Endothelial cell of umbilical vein (primary cell): ENCODE measurements at regions not wholly inside any gene's neighbourhood (a gene's known extent, or its start where the extent isn't known, plus 50 kb on each side); places are given as distances from the start of the nearest gene placed in this dataset.
A peak's percentile ranks its signal among the peaks of the same experiment; 100 is the strongest.

Source experiments
- BruUV-seq: library from RNA; stranded (reverse); fragments of 400-500 nt; replicated peaks from 2 replicates; lab custom pipeline; 2021; lab: Mats Ljungman, UMichigan
- CTCF ChIA-PET: fragments of 300-600, 350-600 bp; sonication (Branson Sonifier 250); formaldehyde crosslinking; loops from one replicate; lab custom pipeline; 2021; ENCODE audit warnings: antibody characterized with exemption, inconsistent platforms; lab: Charles Lee
- POLR2A ChIA-PET: fragments of 300-600, 350-600 bp; sonication (Branson Sonifier 250); formaldehyde crosslinking; loops from one replicate; lab custom pipeline; 2021; ENCODE audit warnings: antibody characterized with exemption, inconsistent platforms; lab: Charles Lee
- DNase-seq: peaks from one replicate; pipeline ENCODE4 v3.0.0-alpha.2; 2011; ENCODE audit warnings: low read depth, low spot score
- FAIRE-seq: peaks from 2 replicates; lab custom pipeline; 2011; peaks lifted over from hg19 to GRCh38; lab: Jason Lieb, UNC
- H2AFZ ChIP-seq: 2 replicates; pipeline ENCODE4 v1.6.0; 2012; ENCODE audit warnings: low read depth, low read length, control low read depth, inconsistent platforms
- H3K27ac ChIP-seq: 2 replicates; pipeline ENCODE4 v1.5.1; 2011; ENCODE audit warnings: low read depth, mild to moderate bottlenecking, control low read depth, low read length, moderate library complexity; ENCODE audit not compliant: insufficient read depth
- H3K27me3 ChIP-seq, 2 experiments: 2 replicates each; pipeline versions ENCODE4 v1.6.0 to v1.6.1; 2011; ENCODE audit warnings: low read length in 2 of 2, mixed read lengths in 1 of 2; ENCODE audit not compliant: control insufficient read depth in 2 of 2, insufficient read depth in 2 of 2
- H3K36me3 ChIP-seq, 2 experiments: 2 replicates in 1 of 2; 3 replicates in 1 of 2; pipeline ENCODE4 v1.5.1; 2011; ENCODE audit warnings: low read length in 2 of 2, mild to moderate bottlenecking in 1 of 2, moderate library complexity in 1 of 2; ENCODE audit not compliant: control insufficient read depth in 2 of 2, insufficient read depth in 2 of 2; ENCODE audit errors: extremely low read depth in 1 of 2
- H3K4me1 ChIP-seq: 3 replicates; pipeline ENCODE4 v1.5.1; 2011; ENCODE audit warnings: mild to moderate bottlenecking, low read length; ENCODE audit not compliant: control insufficient read depth, insufficient read depth; ENCODE audit errors: extremely low read depth
- H3K4me2 ChIP-seq: 2 replicates; pipeline ENCODE4 v1.6.1; 2011; ENCODE audit warnings: low read length, control low read depth, mixed read lengths; ENCODE audit not compliant: insufficient read depth
- H3K4me3 ChIP-seq, 3 experiments: fragments of 200-600 bp in 1 of 3; sonication (generic), shearing (Covaris generic) in 1 of 3; replicated peaks in 1 of 3; 2 replicates each; pipeline ENCODE4 v1.5.1; 2011 to 2016; ENCODE audit warnings: control low read depth in 3 of 3, low read length in 3 of 3, mild to moderate bottlenecking in 2 of 3, inconsistent platforms in 1 of 3, low read depth in 1 of 3, moderate library complexity in 1 of 3; ENCODE audit not compliant: insufficient read depth in 1 of 3
- H3K79me2 ChIP-seq: 2 replicates; pipeline ENCODE4 v1.6.0; 2012; ENCODE audit warnings: low read length, inconsistent platforms; ENCODE audit not compliant: control insufficient read depth, insufficient read depth
- H3K9ac ChIP-seq: replicated peaks from 2 replicates; pipeline ENCODE3; 2011; ENCODE audit warnings: low read length, control low read depth; ENCODE audit not compliant: insufficient read depth; ENCODE audit errors: extremely low read depth
- H3K9me1 ChIP-seq: replicated peaks from 3 replicates; pipeline ENCODE4 v1.6.0; 2011; ENCODE audit warnings: mild to moderate bottlenecking, low read length; ENCODE audit not compliant: control insufficient read depth, insufficient read depth; ENCODE audit errors: extremely low read depth
- H3K9me3 ChIP-seq: replicated peaks from 2 replicates; pipeline ENCODE4 v1.5.1; 2012; ENCODE audit warnings: low read length, inconsistent platforms; ENCODE audit not compliant: control insufficient read depth, insufficient read depth
- H4K20me1 ChIP-seq: replicated peaks from 2 replicates; pipeline ENCODE3; 2011; ENCODE audit warnings: mild to moderate bottlenecking, low read length; ENCODE audit not compliant: control insufficient read depth, insufficient read depth; ENCODE audit errors: extremely low read depth
- CTCF ChIP-seq, 2 donors: IDR thresholded peaks; 1 replicate in 1 of 2; 2 replicates in 1 of 2; pipeline ENCODE4 v1.5.1; 2011; ENCODE audit warnings: low read length in 2 of 2, mild to moderate bottlenecking in 2 of 2, moderate library complexity in 2 of 2, control low read depth in 1 of 2, inconsistent platforms in 1 of 2, low read depth in 1 of 2; ENCODE audit not compliant: insufficient read depth in 1 of 2; ENCODE audit errors: extremely low read depth in 1 of 2
- EZH2 ChIP-seq: IDR thresholded peaks from 2 replicates; pipeline ENCODE4 v1.6.1; 2012; ENCODE audit warnings: borderline replicate concordance, low read depth, mild to moderate bottlenecking, moderate library complexity, low read length, inconsistent platforms; ENCODE audit not compliant: severe bottlenecking
- FOS ChIP-seq: IDR thresholded peaks from 2 replicates; pipeline ENCODE4 v1.6.1; 2011; ENCODE audit warnings: mild to moderate bottlenecking, low read length, moderate library complexity, borderline replicate concordance; ENCODE audit not compliant: insufficient read depth
- GATA2 ChIP-seq: IDR thresholded peaks from 2 replicates; pipeline ENCODE4 v1.7.0; 2011; ENCODE audit warnings: low read depth, mild to moderate bottlenecking, moderate library complexity, mixed read lengths, low read length; ENCODE audit not compliant: insufficient read length, insufficient read depth
- JUN ChIP-seq: IDR thresholded peaks from 2 replicates; pipeline ENCODE4 v1.6.1; 2011; ENCODE audit warnings: borderline replicate concordance, low read depth; ENCODE audit not compliant: insufficient read length, insufficient read depth
- MAX ChIP-seq: IDR thresholded peaks from 2 replicates; pipeline ENCODE4 v1.6.1; 2011; ENCODE audit not compliant: insufficient read depth, insufficient read length
- MYC ChIP-seq: IDR thresholded peaks from one replicate; pipeline ENCODE4 v1.6.1; 2011; ENCODE audit warnings: mild to moderate bottlenecking, low read depth, low read length
- POLR2A ChIP-seq: IDR thresholded peaks from 2 replicates; pipeline ENCODE4 v1.6.1; 2012; ENCODE audit warnings: low read depth, mild to moderate bottlenecking, control low read depth, low read length
- POLR2AphosphoS5 ChIP-seq: IDR thresholded peaks from 2 replicates; pipeline ENCODE4 v1.6.1; 2012; ENCODE audit warnings: low read depth, mild to moderate bottlenecking, control low read depth, low read length, moderate library complexity; ENCODE audit not compliant: insufficient read depth
- dilution Hi-C: fragments of 300-500 bp; cut with MboI; formaldehyde crosslinking; loops from one replicate; pipeline ENCODE4 v1.15.0; 2019; ENCODE audit warnings: low sequenced_read_pairs; ENCODE audit not compliant: extremely low pct_ligation_motif_present
- intact Hi-C: fragments of 100-400 bp; cut with micrococcal nuclease; formaldehyde crosslinking; loops from one replicate; pipeline ENCODE4 v1.10.0; 2022

DNA sequence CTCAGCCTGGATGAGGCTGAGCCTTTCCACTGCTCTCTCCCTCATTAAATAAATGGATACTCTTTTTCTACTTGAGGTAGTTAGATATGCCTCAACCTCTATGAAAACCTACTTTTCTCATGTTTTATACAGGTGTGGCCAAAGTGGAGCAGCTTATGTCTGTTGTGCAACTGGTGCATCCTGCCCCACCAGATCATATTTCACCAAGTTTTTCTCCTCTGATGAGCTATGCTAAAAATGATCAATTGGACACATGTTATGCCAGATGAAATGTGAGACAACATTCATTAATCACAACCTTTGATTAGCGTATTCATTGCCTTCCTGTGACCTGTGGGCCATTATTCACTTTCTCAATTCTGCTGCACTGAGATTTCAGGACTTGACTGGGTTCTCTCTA, 106.9 kb upstream of the NEDD9 start:
- H3K27me3 ChIP-seq: no peaks in the 10 kb centered on the region
- dilution Hi-C loops: no loop called here
- no peak for DNase-seq
- H3K36me3 ChIP-seq: no peaks in the 10 kb centered on the region
- H4K20me1 ChIP-seq: no peaks in the 10 kb centered on the region
- H3K9ac ChIP-seq: no peak overlapping the region
- TF ChIP-seq POLR2AphosphoS5 (no peak), POLR2A (no peak), GATA2 (no peak), JUN (no peak), FOS (no peak)
- no peak for FAIRE-seq
- H3K9me3 ChIP-seq: no peaks in the 10 kb centered on the region
- no peaks in the 10 kb centered on the region for H3K4me1 ChIP-seq
- no peak overlapping the region for H3K4me3 ChIP-seq
- no peaks in the 10 kb centered on the region for H3K79me2 ChIP-seq
- H3K27ac ChIP-seq: no peak overlapping the region
- ChIA-PET CTCF (no interaction called here), POLR2A (no interaction called here)
- no peaks in the 10 kb centered on the region for H3K9me1 ChIP-seq
- no TSS peak for BruUV-seq
- intact Hi-C loops: no loop called here
- no peak overlapping the region for H3K4me2 ChIP-seq
- H2AFZ ChIP-seq: no peak overlapping the region

- ChIA-PET POLR2A (no interaction called here), CTCF (no interaction called here)
- intact Hi-C loops: no loop called here
- H3K27me3 ChIP-seq: no peaks in the 10 kb centered on the region
- no peak overlapping the region for H3K4me2 ChIP-seq
- DNase-seq (no peak), FAIRE-seq (peak; percentile 4)
- no peak overlapping the region for H3K9ac ChIP-seq
- H2AFZ ChIP-seq: no peak overlapping the region
- no peaks in the 10 kb centered on the region for H3K4me1 ChIP-seq
- H3K9me1 ChIP-seq: no peaks in the 10 kb centered on the region
- H3K79me2 ChIP-seq: no peaks in the 10 kb centered on the region
- dilution Hi-C loops: no loop called here
- H4K20me1 ChIP-seq: no peaks in the 10 kb centered on the region
- no peak overlapping the region for H3K27ac ChIP-seq
- H3K4me3 ChIP-seq: no peak overlapping the region
- no peaks in the 10 kb centered on the region for H3K9me3 ChIP-seq
- no peak for TF ChIP-seq CTCF (IDR thresholded peaks at IDR 0.05; ENCODE audit: extremely low read depth in 1 of 2, insufficient read depth in 1 of 2, low read depth in 1 of 2, low read length in 2 of 2)
- TF ChIP-seq POLR2A: no peak
- TF ChIP-seq JUN: no peak
- TF ChIP-seq MYC: no peak
- TF ChIP-seq FOS: no peak
- no peak for TF ChIP-seq POLR2AphosphoS5
- TF ChIP-seq MAX: no peak
- no peak for TF ChIP-seq EZH2
- no peak for TF ChIP-seq GATA2
- no TSS peak for BruUV-seq
- H3K36me3 ChIP-seq: no peaks in the 10 kb centered on the region
Observed at GRCh38 chr6:11337306-11337705, 104.8 kb upstream of the NEDD9 start.
